ENCODE measurements at regions not wholly inside any gene's neighbourhood (a gene's known extent, or its start where the extent isn't known, plus 50 kb on each side); places are given as distances from the start of the nearest gene placed in this dataset.

GRCh38 chr7:35528381-35528977 is 166.5 kb downstream of the HERPUD2 start (continued):
- no peak for TF ChIP-seq ZBTB11 (CRISPR knock-in tag; IDR thresholded peaks at IDR 0.05)

- RAD21 ChIA-PET (ENCODE audit: unreplicated experiment): no interaction called here
- Histone ChIP-seq H3K4me3 (no peak overlapping the region), H3K36me3 (ENCODE audit: control insufficient read depth in 2 of 2, insufficient read depth in 2 of 2, low read length in 1 of 2) (no peaks in the 10 kb centered on the region), H2AFZ (ENCODE audit: control insufficient read depth, low read depth, low read length) (no peak overlapping the region), H3K79me2 (ENCODE audit: control insufficient read depth, insufficient read depth, low read length) (no peaks in the 10 kb centered on the region), H3K27me3 (replicated peaks in 1 of 2; ENCODE audit: control insufficient read depth in 2 of 2, insufficient read depth in 2 of 2, low read length in 1 of 2) (no peaks in the 10 kb centered on the region; a peak in 1 of 4 replicates), H3K9ac (ENCODE audit: control insufficient read depth, insufficient read depth, low read length) (no peak overlapping the region), H3K4me2 (ENCODE audit: control insufficient read depth, insufficient read depth) (no peak overlapping the region), H3K9me3 (replicated peaks; ENCODE audit: control insufficient read depth, insufficient read depth, low read length) (no peaks in the 10 kb centered on the region), H3K27ac (ENCODE audit: control insufficient read depth, insufficient read depth) (no peak overlapping the region), H4K20me1 (ENCODE audit: control insufficient read depth, insufficient read depth) (no peaks in the 10 kb centered on the region), H3K4me1 (ENCODE audit: control insufficient read depth, insufficient read depth, low read length) (no peaks in the 10 kb centered on the region)
- TF ChIP-seq SRF (IDR thresholded peaks at IDR 0.05; ENCODE audit: low read depth in 2 of 2, low read length in 2 of 2) (no peak), CEBPB (IDR thresholded peaks at IDR 0.05; ENCODE audit: borderline replicate concordance in 1 of 2, low read depth in 2 of 2, low read length in 2 of 2) (no peak), USF2 (IDR thresholded peaks at IDR 0.05; ENCODE audit: borderline replicate concordance, low read depth, low read length) (no peak)
- DNase-seq (ENCODE audit: low read depth, low spot score) (no peak), FAIRE-seq (no peak), ATAC-seq (no peak)
- in situ Hi-C loops (cut with MboI): no loop called here
- SMC1A ChIA-PET (ENCODE audit: uncharacterized antibody, unreplicated experiment): no interaction called here
- BruUV-seq (replicated peaks): no TSS peak
- intact Hi-C loops (cut with micrococcal nuclease; ENCODE audit: unreplicated experiment): no loop called here
- 41% methylated on average over 4 of the region's 4 CpGs for WGBS (ENCODE audit: insufficient coverage, insufficient replicate concordance, low lambda C conversion rate, missing lambda C conversion rate)
- POLR2A ChIA-PET: no interaction called here
- CTCF ChIA-PET: no interaction called here
These were observed 168.3 kb downstream of the HERPUD2 start for GRCh38 chr7:35526645-35527044.

All from GM12878 (cell line).